ENCODE measurements at regions not wholly inside any gene's neighbourhood (a gene's known extent, or its start where the extent isn't known, plus 50 kb on each side); places are given as distances from the start of the nearest gene placed in this dataset.

DNA sequence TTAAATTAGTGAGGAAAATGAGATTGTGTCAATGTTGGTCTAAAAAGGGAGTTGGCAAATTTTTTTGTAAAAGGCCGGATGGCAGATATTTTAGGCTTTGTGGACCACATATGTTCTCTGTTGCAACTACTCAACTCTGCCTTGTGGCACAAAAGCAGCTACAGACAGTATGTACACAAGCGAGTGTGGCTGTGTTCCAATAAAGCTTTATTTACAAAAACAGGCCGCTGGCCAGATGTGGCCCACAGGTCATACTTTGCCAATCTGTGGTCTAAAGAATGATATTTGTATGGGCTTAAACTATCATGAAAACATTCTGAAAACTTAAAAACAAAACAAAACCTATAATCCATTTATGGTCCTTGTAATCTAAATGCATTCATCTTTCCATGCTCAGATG lies 228.3 kb downstream of the CLIC5 start:
- no peak for TF ChIP-seq TOX (CRISPR knock-in tag; IDR thresholded peaks at IDR 0.05; ENCODE audit: borderline replicate concordance)
- no peak for TF ChIP-seq ARNTL (CRISPR knock-in tag; IDR thresholded peaks at IDR 0.05; ENCODE audit: borderline replicate concordance, low read depth)
- TF ChIP-seq RARB (CRISPR knock-in tag; IDR thresholded peaks at IDR 0.05): no peak
- no peak for TF ChIP-seq BACH2 (CRISPR knock-in tag; IDR thresholded peaks at IDR 0.05; ENCODE audit: borderline replicate concordance)
- no peak for TF ChIP-seq ZFP3 (CRISPR knock-in tag; IDR thresholded peaks at IDR 0.05)
- no peak for TF ChIP-seq TCF4 (CRISPR knock-in tag; IDR thresholded peaks at IDR 0.05; ENCODE audit: borderline replicate concordance)
- no peak for TF ChIP-seq ESRRG (CRISPR knock-in tag; IDR thresholded peaks at IDR 0.05)
- TF ChIP-seq, protein P1, sequence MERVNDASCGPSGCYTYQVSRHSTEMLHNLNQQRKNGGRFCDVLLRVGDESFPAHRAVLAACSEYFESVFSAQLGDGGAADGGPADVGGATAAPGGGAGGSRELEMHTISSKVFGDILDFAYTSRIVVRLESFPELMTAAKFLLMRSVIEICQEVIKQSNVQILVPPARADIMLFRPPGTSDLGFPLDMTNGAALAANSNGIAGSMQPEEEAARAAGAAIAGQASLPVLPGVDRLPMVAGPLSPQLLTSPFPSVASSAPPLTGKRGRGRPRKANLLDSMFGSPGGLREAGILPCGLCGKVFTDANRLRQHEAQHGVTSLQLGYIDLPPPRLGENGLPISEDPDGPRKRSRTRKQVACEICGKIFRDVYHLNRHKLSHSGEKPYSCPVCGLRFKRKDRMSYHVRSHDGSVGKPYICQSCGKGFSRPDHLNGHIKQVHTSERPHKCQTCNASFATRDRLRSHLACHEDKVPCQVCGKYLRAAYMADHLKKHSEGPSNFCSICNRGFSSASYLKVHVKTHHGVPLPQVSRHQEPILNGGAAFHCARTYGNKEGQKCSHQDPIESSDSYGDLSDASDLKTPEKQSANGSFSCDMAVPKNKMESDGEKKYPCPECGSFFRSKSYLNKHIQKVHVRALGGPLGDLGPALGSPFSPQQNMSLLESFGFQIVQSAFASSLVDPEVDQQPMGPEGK (CRISPR knock-in tag; IDR thresholded peaks at IDR 0.05; ENCODE audit: borderline replicate concordance): no peak
- TF ChIP-seq SNAI2 (CRISPR knock-in tag; IDR thresholded peaks at IDR 0.05): no peak
- TF ChIP-seq, protein P2, sequence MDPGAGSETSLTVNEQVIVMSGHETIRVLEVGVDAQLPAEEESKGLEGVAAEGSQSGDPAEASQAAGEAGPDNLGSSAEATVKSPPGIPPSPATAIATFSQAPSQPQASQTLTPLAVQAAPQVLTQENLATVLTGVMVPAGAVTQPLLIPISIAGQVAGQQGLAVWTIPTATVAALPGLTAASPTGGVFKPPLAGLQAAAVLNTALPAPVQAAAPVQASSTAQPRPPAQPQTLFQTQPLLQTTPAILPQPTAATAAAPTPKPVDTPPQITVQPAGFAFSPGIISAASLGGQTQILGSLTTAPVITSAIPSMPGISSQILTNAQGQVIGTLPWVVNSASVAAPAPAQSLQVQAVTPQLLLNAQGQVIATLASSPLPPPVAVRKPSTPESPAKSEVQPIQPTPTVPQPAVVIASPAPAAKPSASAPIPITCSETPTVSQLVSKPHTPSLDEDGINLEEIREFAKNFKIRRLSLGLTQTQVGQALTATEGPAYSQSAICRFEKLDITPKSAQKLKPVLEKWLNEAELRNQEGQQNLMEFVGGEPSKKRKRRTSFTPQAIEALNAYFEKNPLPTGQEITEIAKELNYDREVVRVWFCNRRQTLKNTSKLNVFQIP (CRISPR knock-in tag; IDR thresholded peaks at IDR 0.05; ENCODE audit: borderline replicate concordance, low read depth): no peak
- TF ChIP-seq OSR1 (CRISPR knock-in tag; IDR thresholded peaks at IDR 0.05): no peak
- TF ChIP-seq, protein P3, sequence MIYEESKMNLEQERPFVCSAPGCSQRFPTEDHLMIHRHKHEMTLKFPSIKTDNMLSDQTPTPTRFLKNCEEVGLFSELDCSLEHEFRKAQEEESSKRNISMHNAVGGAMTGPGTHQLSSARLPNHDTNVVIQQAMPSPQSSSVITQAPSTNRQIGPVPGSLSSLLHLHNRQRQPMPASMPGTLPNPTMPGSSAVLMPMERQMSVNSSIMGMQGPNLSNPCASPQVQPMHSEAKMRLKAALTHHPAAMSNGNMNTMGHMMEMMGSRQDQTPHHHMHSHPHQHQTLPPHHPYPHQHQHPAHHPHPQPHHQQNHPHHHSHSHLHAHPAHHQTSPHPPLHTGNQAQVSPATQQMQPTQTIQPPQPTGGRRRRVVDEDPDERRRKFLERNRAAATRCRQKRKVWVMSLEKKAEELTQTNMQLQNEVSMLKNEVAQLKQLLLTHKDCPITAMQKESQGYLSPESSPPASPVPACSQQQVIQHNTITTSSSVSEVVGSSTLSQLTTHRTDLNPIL (CRISPR knock-in tag; IDR thresholded peaks at IDR 0.05; ENCODE audit: low read depth): no peak
- TF ChIP-seq ZC3H10 (CRISPR knock-in tag; IDR thresholded peaks at IDR 0.05): no peak

Data from SK-N-SH treated with all-trans-retinoic acid at 6 μM for 48 hours (cell line).